ENCODE measurements at regions not wholly inside any gene's neighbourhood (a gene's known extent, or its start where the extent isn't known, plus 50 kb on each side); places are given as distances from the start of the nearest gene placed in this dataset.

GRCh38 chr2:53252115-53252514 lies 515.5 kb upstream of the CHAC2 start:
- H3K27ac Mint-ChIP-seq: no peak overlapping the region
- no peak overlapping the region for H3K4me3 Mint-ChIP-seq
- H3K4me1 Mint-ChIP-seq (ENCODE audit: low read depth): no peaks in the 10 kb centered on the region
- H3K36me3 Mint-ChIP-seq (ENCODE audit: low read depth): no peaks in the 10 kb centered on the region
- H3K9me3 Mint-ChIP-seq: no peaks in the 10 kb centered on the region
- no peak for DNase-seq (ENCODE audit: low spot score)
- H3K27me3 Mint-ChIP-seq (ENCODE audit: low read depth): no peaks in the 10 kb centered on the region

GRCh38 chr2:53247956-53248735 lies 519.5 kb upstream of the CHAC2 start:
- Mint-ChIP-seq H3K4me1 (ENCODE audit: low read depth) (no peaks in the 10 kb centered on the region), H3K27me3 (ENCODE audit: low read depth) (no peaks in the 10 kb centered on the region), H3K27ac (no peak overlapping the region), H3K9me3 (no peaks in the 10 kb centered on the region), H3K36me3 (ENCODE audit: low read depth) (no peaks in the 10 kb centered on the region), H3K4me3 (no peak overlapping the region)
- no peak for DNase-seq (ENCODE audit: low spot score)

- no peak for DNase-seq (ENCODE audit: low spot score)
- H3K9me3 Mint-ChIP-seq: no peaks in the 10 kb centered on the region
- no peak overlapping the region for H3K27ac Mint-ChIP-seq
- H3K4me1 Mint-ChIP-seq (ENCODE audit: low read depth): no peaks in the 10 kb centered on the region
- no peak overlapping the region for H3K4me3 Mint-ChIP-seq
- no peaks in the 10 kb centered on the region for H3K27me3 Mint-ChIP-seq (ENCODE audit: low read depth)
- no peaks in the 10 kb centered on the region for H3K36me3 Mint-ChIP-seq (ENCODE audit: low read depth)
Observed at GRCh38 chr2:53243430-53243829, 524.2 kb upstream of the CHAC2 start.

DNA sequence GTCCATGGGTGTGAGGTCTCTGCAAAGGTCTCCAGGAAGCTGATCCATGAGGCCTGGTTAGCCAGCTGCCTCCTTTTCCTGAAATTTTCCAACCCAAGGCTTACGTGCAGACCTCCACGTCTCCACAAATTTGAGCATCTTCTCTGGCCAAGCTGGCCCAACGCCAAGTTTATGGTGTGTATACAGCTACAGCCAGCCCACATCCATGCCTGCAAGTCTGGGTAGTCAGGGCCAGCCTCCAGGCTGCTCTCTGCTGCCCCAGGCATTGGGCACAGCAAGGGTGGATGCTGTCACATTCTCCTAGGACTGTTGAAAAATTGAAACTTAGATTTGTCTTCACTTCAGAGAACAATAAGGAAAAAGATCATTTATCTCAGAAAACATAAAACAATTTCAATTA lies 525.5 kb upstream of the CHAC2 start:
- no peaks in the 10 kb centered on the region for H3K9me3 Mint-ChIP-seq
- H3K4me3 Mint-ChIP-seq: no peak overlapping the region
- H3K27ac Mint-ChIP-seq: no peak overlapping the region
- H3K4me1 Mint-ChIP-seq (ENCODE audit: low read depth): no peaks in the 10 kb centered on the region
- no peaks in the 10 kb centered on the region for H3K27me3 Mint-ChIP-seq (ENCODE audit: low read depth)
- no peaks in the 10 kb centered on the region for H3K36me3 Mint-ChIP-seq (ENCODE audit: low read depth)
- no peak for DNase-seq (ENCODE audit: low spot score)

DNA sequence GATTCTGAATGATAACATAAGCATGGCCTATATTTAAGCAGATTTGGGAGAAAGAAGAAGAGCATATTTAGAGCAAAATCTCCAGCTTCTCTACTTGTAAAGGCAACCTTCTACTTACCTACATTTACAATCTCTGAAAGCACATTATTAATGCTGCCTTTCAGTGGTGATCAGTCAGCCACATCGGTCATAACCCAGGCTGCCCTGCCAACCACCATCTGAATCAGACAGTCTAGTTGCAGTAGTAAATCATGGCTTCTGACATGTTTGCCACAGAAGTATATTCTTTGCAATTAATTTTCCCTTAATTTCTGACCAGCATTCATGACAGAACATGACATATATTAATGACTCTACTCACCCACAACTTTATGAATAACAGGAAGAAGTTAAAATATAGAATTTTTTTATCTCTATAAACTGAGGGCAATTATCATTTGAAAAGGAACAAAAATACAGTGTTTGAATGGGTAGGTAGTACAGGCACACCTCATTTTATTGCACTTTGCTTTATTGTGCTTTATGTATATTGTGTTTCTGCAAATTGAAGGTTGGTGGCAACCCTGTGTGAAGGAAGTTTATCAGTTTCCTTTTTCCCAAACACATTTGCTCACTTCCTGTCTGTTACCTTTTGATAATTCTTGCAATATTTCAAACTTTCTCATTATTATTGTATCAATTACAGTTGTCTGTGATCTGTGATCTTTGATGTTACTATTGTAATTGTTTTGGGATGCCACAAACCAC lies 531.6 kb upstream of the CHAC2 start:
- Mint-ChIP-seq H3K4me3 (no peak overlapping the region), H3K36me3 (ENCODE audit: low read depth) (no peaks in the 10 kb centered on the region)

DNA sequence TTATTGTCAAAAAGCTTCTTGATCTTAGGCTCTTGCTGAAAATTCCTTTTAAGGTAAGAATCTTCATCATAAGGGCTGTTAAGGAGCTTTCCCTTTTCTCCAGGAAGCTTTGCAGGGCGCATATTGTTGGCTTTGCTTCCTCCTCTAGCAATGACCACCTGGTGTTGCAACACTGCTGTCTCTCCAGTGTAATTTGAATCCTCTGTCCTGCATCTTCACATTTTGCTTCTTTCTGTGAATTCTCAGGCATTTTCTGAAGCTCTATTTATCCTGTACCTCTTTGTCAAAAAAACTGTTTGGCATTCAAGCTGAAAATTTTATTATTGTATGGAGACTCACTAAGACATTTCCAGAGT lies 533.1 kb upstream of the CHAC2 start:
- H3K27me3 Mint-ChIP-seq (ENCODE audit: low read depth): no peaks in the 10 kb centered on the region

More for the DNA sequence above, 531.6 kb upstream of the CHAC2 start:
- H3K27ac Mint-ChIP-seq: no peak overlapping the region
- peaks cover 3% of the 10 kb centered on the region for H3K4me1 Mint-ChIP-seq (ENCODE audit: low read depth)
- H3K27me3 Mint-ChIP-seq (ENCODE audit: low read depth): no peaks in the 10 kb centered on the region
- DNase-seq (ENCODE audit: low spot score): no peak
- H3K9me3 Mint-ChIP-seq: no peaks in the 10 kb centered on the region

DNA sequence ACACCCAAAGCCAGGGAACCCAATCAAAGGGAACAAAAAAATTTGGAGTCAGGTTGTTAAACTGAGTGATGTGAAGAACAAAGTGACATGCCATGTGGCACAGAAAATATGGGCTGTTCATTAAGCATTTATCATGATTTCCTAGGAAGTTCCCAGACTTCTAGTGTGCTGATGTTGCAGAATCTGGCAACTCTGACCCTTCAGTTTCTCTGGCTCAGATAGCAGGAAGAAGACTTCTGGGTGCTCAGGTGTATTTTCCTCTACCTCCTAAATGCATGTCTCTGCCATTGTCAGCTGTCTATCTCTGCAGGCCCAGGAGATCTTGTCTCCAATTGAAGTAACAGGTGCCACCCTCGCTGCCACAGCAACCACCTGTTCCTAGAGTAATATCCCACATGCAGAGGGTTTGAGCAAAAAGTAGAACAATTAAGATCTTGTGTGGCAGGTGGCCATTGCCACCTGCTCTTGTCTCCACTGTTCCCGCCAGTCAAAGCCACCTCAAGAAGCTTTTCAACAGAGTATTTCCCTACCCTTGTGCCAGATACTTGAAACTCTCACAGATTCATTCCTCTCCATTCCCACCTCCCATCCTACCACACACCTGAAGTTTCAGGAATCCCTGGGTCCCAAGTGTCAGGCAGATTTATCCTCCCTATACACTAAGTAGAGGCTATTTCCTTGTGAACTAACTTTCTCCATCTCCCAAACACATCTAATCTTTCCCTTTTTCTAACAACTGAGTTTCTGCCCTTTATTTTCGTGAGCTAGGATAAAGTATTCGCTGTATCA lies 533.7 kb upstream of the CHAC2 start:
- Mint-ChIP-seq H3K4me3 (no peak overlapping the region), H3K36me3 (ENCODE audit: low read depth) (no peaks in the 10 kb centered on the region), H3K27ac (no peak overlapping the region), H3K9me3 (no peaks in the 10 kb centered on the region), H3K4me1 (ENCODE audit: low read depth) (peaks cover 3% of the 10 kb centered on the region), H3K27me3 (ENCODE audit: low read depth) (no peaks in the 10 kb centered on the region)
- DNase-seq (ENCODE audit: low spot score): no peak

More for the DNA sequence above, 533.1 kb upstream of the CHAC2 start:
- no peaks in the 10 kb centered on the region for H3K36me3 Mint-ChIP-seq (ENCODE audit: low read depth)
- no peak overlapping the region for H3K4me3 Mint-ChIP-seq
- H3K27ac Mint-ChIP-seq: no peak overlapping the region
- no peak for DNase-seq (ENCODE audit: low spot score)
- no peaks in the 10 kb centered on the region for H3K9me3 Mint-ChIP-seq
- H3K4me1 Mint-ChIP-seq (ENCODE audit: low read depth): peaks cover 3% of the 10 kb centered on the region

- no peaks in the 10 kb centered on the region for H3K36me3 Mint-ChIP-seq (ENCODE audit: low read depth)
- H3K27ac Mint-ChIP-seq: no peak overlapping the region
- DNase-seq (ENCODE audit: low spot score): no peak
- no peaks in the 10 kb centered on the region for H3K9me3 Mint-ChIP-seq
- no peaks in the 10 kb centered on the region for H3K27me3 Mint-ChIP-seq (ENCODE audit: low read depth)
- peaks cover 3% of the 10 kb centered on the region for H3K4me1 Mint-ChIP-seq (ENCODE audit: low read depth)
- H3K4me3 Mint-ChIP-seq: no peak overlapping the region
Observed at GRCh38 chr2:53231908-53232307, 535.7 kb upstream of the CHAC2 start.

DNA sequence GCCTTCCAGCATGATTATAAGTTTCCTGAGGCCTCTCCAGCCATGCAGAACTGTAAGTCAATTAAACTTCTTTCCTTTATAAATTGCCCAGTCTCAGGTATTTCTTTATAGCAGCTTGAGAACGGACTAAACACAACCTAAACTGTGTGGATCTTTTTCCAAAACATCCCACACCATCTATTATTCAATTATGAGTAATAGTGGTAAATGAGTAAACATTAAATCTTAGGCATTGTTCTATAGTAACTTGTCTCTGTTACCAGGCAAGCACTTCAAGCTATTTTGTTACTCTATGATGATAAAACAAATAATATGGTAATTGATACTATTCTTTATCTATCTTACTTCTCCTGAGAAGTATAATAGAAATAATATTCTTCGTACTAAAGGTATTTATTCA lies 536.9 kb upstream of the CHAC2 start:
- Mint-ChIP-seq H3K4me1 (ENCODE audit: low read depth) (peaks cover 3% of the 10 kb centered on the region), H3K9me3 (no peaks in the 10 kb centered on the region), H3K27me3 (ENCODE audit: low read depth) (no peaks in the 10 kb centered on the region), H3K4me3 (no peak overlapping the region), H3K36me3 (ENCODE audit: low read depth) (no peaks in the 10 kb centered on the region), H3K27ac (no peak overlapping the region)
- DNase-seq (ENCODE audit: low spot score): no peak

GRCh38 chr2:53227535-53227934 lies 540.1 kb upstream of the CHAC2 start:
- Mint-ChIP-seq H3K4me1 (ENCODE audit: low read depth) (peaks cover 3% of the 10 kb centered on the region), H3K36me3 (ENCODE audit: low read depth) (no peaks in the 10 kb centered on the region), H3K9me3 (no peaks in the 10 kb centered on the region), H3K27ac (no peak overlapping the region), H3K4me3 (no peak overlapping the region), H3K27me3 (ENCODE audit: low read depth) (no peaks in the 10 kb centered on the region)
- no peak for DNase-seq (ENCODE audit: low spot score)

DNA sequence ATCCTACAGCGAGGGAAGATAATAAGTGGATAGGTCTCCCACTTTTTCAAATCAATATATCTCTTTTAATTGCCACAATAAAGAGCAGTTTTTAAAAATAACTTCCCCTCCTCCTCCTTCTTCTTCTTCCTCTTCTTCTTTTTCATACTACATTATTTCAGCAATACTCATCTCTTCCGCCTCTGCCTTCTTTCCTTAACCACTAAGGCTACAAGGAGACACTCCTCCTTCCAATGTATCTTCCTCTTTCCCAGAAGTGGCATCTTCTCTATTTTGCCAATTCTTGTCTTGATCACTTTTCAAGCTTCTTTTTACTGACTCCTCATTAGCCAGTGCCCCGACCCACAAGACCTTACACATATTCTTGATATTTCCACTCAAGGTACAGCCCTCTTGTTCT lies 546.6 kb upstream of the CHAC2 start:
- Mint-ChIP-seq H3K9me3 (no peaks in the 10 kb centered on the region), H3K36me3 (ENCODE audit: low read depth) (no peaks in the 10 kb centered on the region), H3K27ac (no peak overlapping the region), H3K4me1 (ENCODE audit: low read depth) (no peaks in the 10 kb centered on the region), H3K27me3 (ENCODE audit: low read depth) (no peaks in the 10 kb centered on the region), H3K4me3 (no peak overlapping the region)
- no peak for DNase-seq (ENCODE audit: low spot score)

GRCh38 chr2:53217250-53217649 lies 550.4 kb upstream of the CHAC2 start:
- no peak overlapping the region for H3K27ac Mint-ChIP-seq
- H3K4me3 Mint-ChIP-seq: no peak overlapping the region
- H3K4me1 Mint-ChIP-seq (ENCODE audit: low read depth): no peaks in the 10 kb centered on the region
- DNase-seq (ENCODE audit: low spot score): no peak
- H3K9me3 Mint-ChIP-seq: peaks cover 9% of the 10 kb centered on the region
- no peaks in the 10 kb centered on the region for H3K36me3 Mint-ChIP-seq (ENCODE audit: low read depth)
- H3K27me3 Mint-ChIP-seq (ENCODE audit: low read depth): no peaks in the 10 kb centered on the region

DNA sequence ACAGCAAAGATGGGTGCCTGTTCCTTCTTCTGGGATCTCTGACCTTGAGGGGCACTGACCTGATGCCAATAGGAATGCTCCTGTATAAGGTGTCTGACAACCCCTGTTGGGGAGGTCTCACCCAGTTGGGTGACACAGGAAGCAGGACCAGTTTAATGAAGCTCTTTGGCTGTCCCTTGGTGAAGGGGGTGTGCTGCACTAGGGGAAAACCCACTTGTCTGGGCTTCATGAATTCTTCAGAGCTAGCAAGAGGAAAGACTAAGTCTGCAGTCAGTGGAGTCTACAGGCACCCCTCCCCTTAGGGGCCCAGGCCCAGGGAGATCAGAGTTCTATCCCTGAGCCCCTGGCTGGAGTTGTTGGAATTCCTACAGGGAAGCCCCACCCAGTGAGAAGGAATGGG lies 550.8 kb upstream of the CHAC2 start:
- Mint-ChIP-seq H3K36me3 (ENCODE audit: low read depth) (no peaks in the 10 kb centered on the region), H3K4me1 (ENCODE audit: low read depth) (no peaks in the 10 kb centered on the region), H3K27me3 (ENCODE audit: low read depth) (no peaks in the 10 kb centered on the region), H3K4me3 (no peak overlapping the region), H3K9me3 (peaks cover 9% of the 10 kb centered on the region), H3K27ac (no peak overlapping the region)
- no peak for DNase-seq (ENCODE audit: low spot score)

DNA sequence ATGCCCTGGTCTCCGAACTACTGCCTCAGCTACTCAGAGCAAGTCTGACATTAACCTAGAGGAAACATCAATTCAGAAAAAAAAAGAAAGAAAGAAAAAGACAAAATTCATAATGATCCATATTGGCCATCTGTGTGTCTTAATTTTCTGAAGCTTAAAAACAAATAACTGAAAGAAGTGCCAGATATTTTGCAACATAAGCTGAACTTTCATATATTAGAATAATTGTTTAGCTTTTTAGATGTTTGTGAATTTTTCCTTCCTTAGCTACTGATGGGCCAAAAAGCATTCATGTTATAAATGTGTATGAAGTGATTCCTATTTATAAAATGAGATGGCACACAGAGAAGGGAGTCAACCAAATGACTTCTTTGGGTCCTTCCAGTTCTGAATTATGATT lies 555.0 kb upstream of the CHAC2 start:
- no peak for DNase-seq (ENCODE audit: low spot score)
- Mint-ChIP-seq H3K9me3 (peaks cover 9% of the 10 kb centered on the region), H3K27me3 (ENCODE audit: low read depth) (no peaks in the 10 kb centered on the region), H3K4me3 (no peak overlapping the region), H3K27ac (no peak overlapping the region), H3K36me3 (ENCODE audit: low read depth) (no peaks in the 10 kb centered on the region), H3K4me1 (ENCODE audit: low read depth) (no peaks in the 10 kb centered on the region)
